ENCODE measurements at regions not wholly inside any gene's neighbourhood (a gene's known extent, or its start where the extent isn't known, plus 50 kb on each side); places are given as distances from the start of the nearest gene placed in this dataset.

DNA sequence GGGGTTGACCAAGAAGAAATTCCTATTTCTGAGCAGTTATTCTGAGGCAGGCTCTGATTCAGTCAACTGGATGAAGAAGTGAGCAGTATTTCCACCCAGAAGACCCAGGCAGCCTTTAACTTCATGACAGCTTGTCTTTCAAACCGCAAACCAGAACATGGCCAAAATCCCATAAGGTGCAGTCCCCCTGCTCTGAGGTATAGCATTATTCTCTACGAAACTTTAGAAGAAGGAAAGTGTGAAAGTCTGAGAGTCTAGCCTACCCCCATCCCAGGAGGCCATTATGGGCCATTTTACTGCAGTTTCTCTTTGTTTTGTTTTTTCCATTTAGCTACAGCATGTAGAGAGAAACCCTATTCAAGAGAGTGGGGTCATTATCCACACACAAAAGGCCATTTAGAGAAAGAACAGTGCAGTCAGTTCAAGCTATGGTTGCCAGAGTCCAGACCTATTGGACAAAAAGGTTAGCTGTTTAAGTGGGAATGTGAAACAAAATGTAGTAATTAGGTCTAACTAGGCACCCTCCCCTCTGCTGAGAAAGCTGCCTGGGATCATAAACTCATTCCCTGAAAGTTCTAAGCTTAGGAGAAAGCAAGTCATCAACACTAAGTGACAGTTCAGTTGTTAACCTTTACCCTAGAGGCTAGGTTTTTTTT, 52.1 kb upstream of the RASGEF1B start:
- H3K9me3 ChIP-seq (ENCODE audit: control extremely low read depth in 1 of 3, control insufficient read depth in 2 of 3, insufficient read depth in 1 of 3, low read length in 2 of 3): peaks cover 0 to 24% (median 18%) of the 10 kb centered on the region in 3 donors
- peak overlapping the region; percentile 24 for H2AFZ ChIP-seq (ENCODE audit: insufficient read depth, low read depth, low read length, poor library complexity, severe bottlenecking)
- peaks cover 35% of the 10 kb centered on the region for H3K4me1 Mint-ChIP-seq
- no peaks in the 10 kb centered on the region for H3K27me3 Mint-ChIP-seq
- ChIA-PET POLR2A (no interaction called here), CTCF (interaction anchor here (0.7 to 2.3 kb wide), 5 partner anchors 9 to 58 kb away, joined by 3 to 8 read pairs (median 3); partner anchors contain the start of gene RASGEF1B)
- no peak overlapping the region for H3K27ac ChIP-seq (ENCODE audit: low read length in 2 of 2)
- H3K9ac ChIP-seq (ENCODE audit: low read length): no peak overlapping the region
- ATAC-seq (ENCODE audit: low read depth) (no peak), DNase-seq (no peak)
- H4K20me1 ChIP-seq (ENCODE audit: control insufficient read depth, insufficient read depth, low read length, poor library complexity, severe bottlenecking): no peaks in the 10 kb centered on the region
- no peaks in the 10 kb centered on the region for H3K79me2 ChIP-seq (ENCODE audit: control insufficient read depth, insufficient read depth, low read length)
- WGBS (ENCODE audit: insufficient coverage): no CpG with 5 or more reads among the region's 2 CpGs
- H3K27me3 ChIP-seq (replicated peaks in 1 of 4; ENCODE audit: control extremely low read depth in 1 of 4, control insufficient read depth in 3 of 4, insufficient read depth in 4 of 4, low read length in 3 of 4): no peaks in the 10 kb centered on the region
- no peak for TF ChIP-seq CTCF (IDR thresholded peaks at IDR 0.05)
- H3K9me3 Mint-ChIP-seq (ENCODE audit: insufficient read depth): peaks cover 9% of the 10 kb centered on the region
- no peak overlapping the region for H3K4me2 ChIP-seq (replicated peaks; ENCODE audit: low read depth, low read length, poor library complexity, severe bottlenecking)
- no peak overlapping the region for H3K27ac Mint-ChIP-seq
- intact Hi-C loops (cut with micrococcal nuclease): loop anchor here (2.0 kb wide), 1 partner anchor 15 kb away; no protein-coding TSS in a partner anchor
- H3K4me3 ChIP-seq (ENCODE audit: control extremely low read depth in 1 of 5, extremely low read depth in 1 of 5, insufficient read depth in 1 of 5, low read depth in 2 of 5, low read length in 4 of 5): no peak overlapping the region
- H3K4me3 Mint-ChIP-seq: no peak overlapping the region
- H3K4me1 ChIP-seq (ENCODE audit: control insufficient read depth in 2 of 2, insufficient read depth in 2 of 2, low read length in 2 of 2): peaks cover 6 to 17% of the 10 kb centered on the region in 2 donors
- H3K36me3 ChIP-seq (replicated peaks in 1 of 2; ENCODE audit: control extremely low read depth in 1 of 2, control insufficient read depth in 1 of 2, extremely low read depth in 1 of 2, insufficient read depth in 2 of 2, low read length in 1 of 2): no peaks in the 10 kb centered on the region

DNA sequence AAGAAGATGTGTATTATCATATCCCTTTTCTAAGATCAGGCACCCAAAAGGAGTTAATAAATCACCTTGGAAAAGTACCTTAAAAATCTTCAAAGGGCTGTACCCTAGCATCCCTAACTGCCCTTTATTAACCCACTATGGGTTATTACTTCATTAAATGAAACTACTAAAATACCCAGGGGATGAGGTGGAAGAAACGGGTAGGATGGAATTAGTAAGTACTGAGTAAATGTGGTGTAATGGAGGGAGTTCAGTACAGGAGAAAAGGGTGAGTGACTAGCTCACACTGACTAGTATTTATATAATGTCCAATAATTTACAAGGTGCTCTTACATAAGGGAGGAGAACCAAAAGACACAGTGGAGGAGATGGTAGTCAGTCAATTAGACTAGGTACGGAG, 51.0 kb upstream of the RASGEF1B start:
- Histone ChIP-seq H3K9me3 (ENCODE audit: control extremely low read depth in 1 of 3, control insufficient read depth in 2 of 3, insufficient read depth in 1 of 3, low read length in 2 of 3) (peaks cover 0 to 13% (median 9%) of the 10 kb centered on the region in 3 donors), H2AFZ (ENCODE audit: insufficient read depth, low read depth, low read length, poor library complexity, severe bottlenecking) (no peak overlapping the region), H3K27ac (ENCODE audit: low read length in 2 of 2) (no peak overlapping the region), H3K79me2 (ENCODE audit: control insufficient read depth, insufficient read depth, low read length) (no peaks in the 10 kb centered on the region), H3K36me3 (replicated peaks in 1 of 2; ENCODE audit: control extremely low read depth in 1 of 2, control insufficient read depth in 1 of 2, extremely low read depth in 1 of 2, insufficient read depth in 2 of 2, low read length in 1 of 2) (no peaks in the 10 kb centered on the region), H3K4me3 (ENCODE audit: control extremely low read depth in 1 of 5, extremely low read depth in 1 of 5, insufficient read depth in 1 of 5, low read depth in 2 of 5, low read length in 4 of 5) (no peak overlapping the region), H3K27me3 (replicated peaks in 1 of 4; ENCODE audit: control extremely low read depth in 1 of 4, control insufficient read depth in 3 of 4, insufficient read depth in 4 of 4, low read length in 3 of 4) (no peaks in the 10 kb centered on the region), H3K4me1 (ENCODE audit: control insufficient read depth in 2 of 2, insufficient read depth in 2 of 2, low read length in 2 of 2) (peaks cover 6 to 17% of the 10 kb centered on the region in 2 donors), H4K20me1 (ENCODE audit: control insufficient read depth, insufficient read depth, low read length, poor library complexity, severe bottlenecking) (no peaks in the 10 kb centered on the region), H3K4me2 (replicated peaks; ENCODE audit: low read depth, low read length, poor library complexity, severe bottlenecking) (no peak overlapping the region), H3K9ac (ENCODE audit: low read length) (no peak overlapping the region)
- H3K27ac Mint-ChIP-seq: no peak overlapping the region
- intact Hi-C loops (cut with micrococcal nuclease): loop anchor here (2.0 kb wide), 1 partner anchor 16 kb away; no protein-coding TSS in a partner anchor
- H3K27me3 Mint-ChIP-seq: no peaks in the 10 kb centered on the region
- WGBS (ENCODE audit: insufficient coverage): no CpG with 5 or more reads among the region's 2 CpGs
- ChIA-PET CTCF (interaction anchor here (0.7 to 2.3 kb wide), 6 partner anchors 8 to 57 kb away, joined by 3 to 8 read pairs (median 3); partner anchors contain the start of gene RASGEF1B), POLR2A (no interaction called here)
- ATAC-seq (ENCODE audit: low read depth): no peak
- no peak overlapping the region for H3K4me3 Mint-ChIP-seq
- peaks cover 6% of the 10 kb centered on the region for H3K9me3 Mint-ChIP-seq (ENCODE audit: insufficient read depth)
- no peak for DNase-seq
- peaks cover 38% of the 10 kb centered on the region for H3K4me1 Mint-ChIP-seq
- TF ChIP-seq EZH2 (IDR thresholded peaks at IDR 0.05; ENCODE audit: borderline replicate concordance, insufficient read depth, low read depth, low read length, poor library complexity, severe bottlenecking) (no peak), CTCF (IDR thresholded peaks at IDR 0.05) (no peak)
